ENCODE measurements at regions not wholly inside any gene's neighbourhood (a gene's known extent, or its start where the extent isn't known, plus 50 kb on each side); places are given as distances from the start of the nearest gene placed in this dataset.

DNA sequence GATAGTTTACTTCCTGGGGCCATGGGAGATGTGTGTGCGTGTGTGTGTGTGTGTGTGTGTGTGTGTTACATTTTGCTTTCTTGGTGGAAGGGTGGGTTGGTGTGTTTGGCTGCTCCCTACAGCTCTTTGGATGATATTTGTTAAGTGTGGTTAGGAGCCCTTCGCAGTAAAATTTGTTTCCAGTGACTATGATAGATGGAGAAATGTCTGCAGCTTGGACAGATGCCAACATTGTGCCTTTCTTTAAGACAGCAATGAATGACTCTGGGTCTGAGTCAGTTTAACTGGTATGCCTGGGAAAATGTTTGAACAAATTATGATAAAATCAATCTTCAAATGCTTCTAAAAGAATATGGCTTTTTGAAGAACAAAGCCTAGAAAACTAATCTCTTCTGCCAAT is 102.7 kb upstream of the TRPC6 start:
- peaks cover 13 to 29% of the 10 kb centered on the region in 2 experiments for H3K9me3 Mint-ChIP-seq

More for the DNA sequence above, 102.7 kb upstream of the TRPC6 start:
- Histone ChIP-seq H4K8ac (replicated peaks; ENCODE audit: insufficient read length, low read depth, low read length) (no peak overlapping the region), H3T11ph (ENCODE audit: low read length) (no peak overlapping the region), H3K4me1 (ENCODE audit: insufficient read depth, low read length) (no peaks in the 10 kb centered on the region), H3K18ac (ENCODE audit: insufficient read length, low read depth, low read length) (no peak overlapping the region), H2BK15ac (ENCODE audit: low read depth, low read length) (no peak overlapping the region), H2BK12ac (ENCODE audit: insufficient read length, low read depth, low read length) (no peak overlapping the region), H3K27me3 (ENCODE audit: insufficient read depth, low read length) (no peaks in the 10 kb centered on the region), H3K23me2 (ENCODE audit: insufficient read length, low read depth, low read length, poor library complexity, severe bottlenecking) (no peaks in the 10 kb centered on the region), H3K14ac (ENCODE audit: insufficient read depth, low read length) (no peak overlapping the region), H2AK5ac (ENCODE audit: insufficient read length, low read length) (no peak overlapping the region), H4K5ac (ENCODE audit: insufficient read length, low read depth, low read length) (no peak overlapping the region), H2BK5ac (ENCODE audit: insufficient read length, low read length) (no peak overlapping the region), H3K4me2 (ENCODE audit: insufficient read depth, insufficient read length, low read length) (no peak overlapping the region), H3K4ac (ENCODE audit: low read depth, low read length) (no peak overlapping the region), H3K9ac (ENCODE audit: extremely low read depth, insufficient read length, low read length) (no peak overlapping the region), H3K27ac (ENCODE audit: insufficient read length, low read depth, low read length) (no peak overlapping the region), H3K9me3 (ENCODE audit: control insufficient read depth, low read depth, low read length) (no peaks in the 10 kb centered on the region), H3K56ac (ENCODE audit: insufficient read length, low read depth, low read length) (no peak overlapping the region), H2AFZ (ENCODE audit: low read length) (no peak overlapping the region), H3K79me1 (ENCODE audit: insufficient read depth, low read depth, low read length, poor library complexity, severe bottlenecking) (no peaks in the 10 kb centered on the region), H2BK20ac (ENCODE audit: low read depth, low read length, poor library complexity, severe bottlenecking) (no peak overlapping the region), H4K20me1 (ENCODE audit: control insufficient read depth, insufficient read depth, insufficient read length) (no peaks in the 10 kb centered on the region), H3K79me2 (ENCODE audit: insufficient read depth, low read length) (no peaks in the 10 kb centered on the region), H3K23ac (ENCODE audit: insufficient read length, low read depth, low read length) (no peak overlapping the region), H2BK120ac (ENCODE audit: low read depth, low read length, poor library complexity, severe bottlenecking) (no peak overlapping the region), H4K91ac (ENCODE audit: insufficient read length, low read depth, low read length) (no peak overlapping the region)
- no CpG with 5 or more reads among the region's 2 CpGs for WGBS (ENCODE audit: extremely low coverage, insufficient read length, low lambda C conversion rate)
- H3K36me3 Mint-ChIP-seq (ENCODE audit: insufficient read depth in 1 of 3, low read depth in 3 of 3) = peaks cover 5 to 39% (median 35%) of the 10 kb centered on the region in 3 experiments; a peak in 6 of 7 replicates
- no peak for DNase-seq
- H3K4me1 Mint-ChIP-seq = no peaks in the 10 kb centered on the region
- TF ChIP-seq, protein P1, sequence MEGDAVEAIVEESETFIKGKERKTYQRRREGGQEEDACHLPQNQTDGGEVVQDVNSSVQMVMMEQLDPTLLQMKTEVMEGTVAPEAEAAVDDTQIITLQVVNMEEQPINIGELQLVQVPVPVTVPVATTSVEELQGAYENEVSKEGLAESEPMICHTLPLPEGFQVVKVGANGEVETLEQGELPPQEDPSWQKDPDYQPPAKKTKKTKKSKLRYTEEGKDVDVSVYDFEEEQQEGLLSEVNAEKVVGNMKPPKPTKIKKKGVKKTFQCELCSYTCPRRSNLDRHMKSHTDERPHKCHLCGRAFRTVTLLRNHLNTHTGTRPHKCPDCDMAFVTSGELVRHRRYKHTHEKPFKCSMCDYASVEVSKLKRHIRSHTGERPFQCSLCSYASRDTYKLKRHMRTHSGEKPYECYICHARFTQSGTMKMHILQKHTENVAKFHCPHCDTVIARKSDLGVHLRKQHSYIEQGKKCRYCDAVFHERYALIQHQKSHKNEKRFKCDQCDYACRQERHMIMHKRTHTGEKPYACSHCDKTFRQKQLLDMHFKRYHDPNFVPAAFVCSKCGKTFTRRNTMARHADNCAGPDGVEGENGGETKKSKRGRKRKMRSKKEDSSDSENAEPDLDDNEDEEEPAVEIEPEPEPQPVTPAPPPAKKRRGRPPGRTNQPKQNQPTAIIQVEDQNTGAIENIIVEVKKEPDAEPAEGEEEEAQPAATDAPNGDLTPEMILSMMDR (conservative IDR thresholded peaks at IDR 0.05) = no peak
- no peak overlapping the region for H3K27ac Mint-ChIP-seq
- no peaks in the 10 kb centered on the region; the same call in 1 of the 2 replicates for H3K27me3 Mint-ChIP-seq (ENCODE audit: low read depth)
- H3K4me3 Mint-ChIP-seq = no peak overlapping the region

All from H9 (cell line).